ENCODE measurements at regions not wholly inside any gene's neighbourhood (a gene's known extent, or its start where the extent isn't known, plus 50 kb on each side); places are given as distances from the start of the nearest gene placed in this dataset.
"Not testable (repeated sequence)": the region's sequence is repeated elsewhere in the genome, so short reads cannot be mapped to it uniquely, and the experiment has no call there.

- Mint-ChIP-seq H3K9me3 (peaks cover 13% of the 10 kb centered on the region), H3K4me3 (no peak overlapping the region), H3K27ac (no peak overlapping the region), H3K27me3 (peaks cover 3% of the 10 kb centered on the region), H3K36me3 (no peaks in the 10 kb centered on the region), H3K4me1 (ENCODE audit: low read depth) (no peaks in the 10 kb centered on the region)
- intact Hi-C loops (cut with micrococcal nuclease): no loop called here
- no peak for DNase-seq
- ChIA-PET POLR2A (no interaction called here), CTCF (no interaction called here)
Measured at GRCh38 chr5:179452356-179453230, 97.8 kb upstream of the RUFY1 start.

GRCh38 chr5:179451828-179452196 lies 98.5 kb upstream of the RUFY1 start:
- no peak for DNase-seq
- Mint-ChIP-seq H3K27ac (no peak overlapping the region), H3K36me3 (no peaks in the 10 kb centered on the region), H3K4me1 (ENCODE audit: low read depth) (no peaks in the 10 kb centered on the region), H3K27me3 (peaks cover 2% of the 10 kb centered on the region), H3K9me3 (peaks cover 13% of the 10 kb centered on the region), H3K4me3 (no peak overlapping the region)
- CTCF ChIA-PET: no interaction called here
- POLR2A ChIA-PET: no interaction called here
- intact Hi-C loops (cut with micrococcal nuclease): no loop called here

- Mint-ChIP-seq H3K27ac (no peak overlapping the region), H3K36me3 (no peaks in the 10 kb centered on the region), H3K27me3 (peaks cover 2% of the 10 kb centered on the region), H3K4me3 (no peak overlapping the region), H3K9me3 (peaks cover 10% of the 10 kb centered on the region), H3K4me1 (ENCODE audit: low read depth) (no peaks in the 10 kb centered on the region)
- intact Hi-C loops (cut with micrococcal nuclease): no loop called here
- ChIA-PET POLR2A (no interaction called here), CTCF (no interaction called here)
- no peak for DNase-seq
Measured at GRCh38 chr5:179451114-179451827, 99.1 kb upstream of the RUFY1 start.

- H3K36me3 Mint-ChIP-seq; CTCF ChIA-PET; intact Hi-C loops (cut with micrococcal nuclease): not testable (repeated sequence)
Measured at GRCh38 chr5:179449950-179450349, 100.4 kb upstream of the RUFY1 start.

GRCh38 chr5:179448282-179448681 lies 102.1 kb upstream of the RUFY1 start:
- H3K9me3 Mint-ChIP-seq, H3K4me3 Mint-ChIP-seq, POLR2A ChIA-PET: not testable (repeated sequence)

More at GRCh38 chr5:179449950-179450349, 100.4 kb upstream of the RUFY1 start:
- H3K9me3 Mint-ChIP-seq; H3K4me3 Mint-ChIP-seq; H3K27me3 Mint-ChIP-seq; DNase-seq; H3K4me1 Mint-ChIP-seq (ENCODE audit: low read depth); H3K27ac Mint-ChIP-seq; POLR2A ChIA-PET: not testable (repeated sequence)

GRCh38 chr5:179442289-179442688 lies 97.0 kb upstream of the ADAMTS2 start:
- H3K9me3 Mint-ChIP-seq; H3K4me1 Mint-ChIP-seq (ENCODE audit: low read depth); H3K27ac Mint-ChIP-seq; POLR2A ChIA-PET; H3K4me3 Mint-ChIP-seq; H3K27me3 Mint-ChIP-seq; DNase-seq; H3K36me3 Mint-ChIP-seq; CTCF ChIA-PET; intact Hi-C loops (cut with micrococcal nuclease): not testable (repeated sequence)

More at GRCh38 chr5:179448282-179448681, 102.1 kb upstream of the RUFY1 start:
- CTCF ChIA-PET; H3K4me1 Mint-ChIP-seq (ENCODE audit: low read depth); intact Hi-C loops (cut with micrococcal nuclease); H3K27me3 Mint-ChIP-seq; DNase-seq; H3K36me3 Mint-ChIP-seq; H3K27ac Mint-ChIP-seq: not testable (repeated sequence)

GRCh38 chr5:179439181-179439985 lies 94.1 kb upstream of the ADAMTS2 start:
- Mint-ChIP-seq H3K27me3 (peaks cover 5% of the 10 kb centered on the region), H3K9me3 (peaks cover 2% of the 10 kb centered on the region), H3K4me1 (ENCODE audit: low read depth) (no peaks in the 10 kb centered on the region), H3K27ac (no peak overlapping the region), H3K4me3 (no peak overlapping the region), H3K36me3 (no peaks in the 10 kb centered on the region)
- DNase-seq: no peak
- POLR2A ChIA-PET: no interaction called here
- intact Hi-C loops (cut with micrococcal nuclease): no loop called here
- CTCF ChIA-PET: no interaction called here

- Mint-ChIP-seq H3K4me3 (no peak overlapping the region), H3K9me3 (peaks cover 2% of the 10 kb centered on the region), H3K27me3 (peaks cover 5% of the 10 kb centered on the region), H3K27ac (no peak overlapping the region), H3K4me1 (ENCODE audit: low read depth) (no peaks in the 10 kb centered on the region), H3K36me3 (no peaks in the 10 kb centered on the region)
- POLR2A ChIA-PET: no interaction called here
- CTCF ChIA-PET: no interaction called here
- intact Hi-C loops (cut with micrococcal nuclease): no loop called here
- DNase-seq: no peak
Measured at GRCh38 chr5:179438461-179438860, 93.2 kb upstream of the ADAMTS2 start.

GRCh38 chr5:179438011-179438441 lies 92.8 kb upstream of the ADAMTS2 start:
- Mint-ChIP-seq H3K27ac (no peak overlapping the region), H3K4me3 (no peak overlapping the region), H3K36me3 (no peaks in the 10 kb centered on the region), H3K27me3 (peaks cover 5% of the 10 kb centered on the region), H3K4me1 (ENCODE audit: low read depth) (no peaks in the 10 kb centered on the region), H3K9me3 (peaks cover 4% of the 10 kb centered on the region)
- no peak for DNase-seq
- CTCF ChIA-PET: no interaction called here
- intact Hi-C loops (cut with micrococcal nuclease): no loop called here
- POLR2A ChIA-PET: no interaction called here

- Mint-ChIP-seq H3K36me3 (no peaks in the 10 kb centered on the region), H3K4me1 (ENCODE audit: low read depth) (no peaks in the 10 kb centered on the region), H3K27ac (no peak overlapping the region), H3K4me3 (no peak overlapping the region), H3K9me3 (peaks cover 4% of the 10 kb centered on the region), H3K27me3 (peaks cover 5% of the 10 kb centered on the region)
- ChIA-PET POLR2A (no interaction called here), CTCF (no interaction called here)
- intact Hi-C loops (cut with micrococcal nuclease): no loop called here
- no peak for DNase-seq
Measured at GRCh38 chr5:179437341-179438001, 92.2 kb upstream of the ADAMTS2 start.

GRCh38 chr5:179436321-179437122 lies 91.3 kb upstream of the ADAMTS2 start:
- ChIA-PET CTCF (no interaction called here), POLR2A (no interaction called here)

More at GRCh38 chr5:179436321-179437122, 91.3 kb upstream of the ADAMTS2 start:
- H3K36me3 Mint-ChIP-seq: no peaks in the 10 kb centered on the region
- H3K4me1 Mint-ChIP-seq (ENCODE audit: low read depth): no peaks in the 10 kb centered on the region
- H3K4me3 Mint-ChIP-seq: no peak overlapping the region
- peaks cover 5% of the 10 kb centered on the region for H3K27me3 Mint-ChIP-seq
- H3K27ac Mint-ChIP-seq: no peak overlapping the region
- intact Hi-C loops (cut with micrococcal nuclease): no loop called here
- peaks cover 4% of the 10 kb centered on the region for H3K9me3 Mint-ChIP-seq
- no peak for DNase-seq
